Kidney capillary endothelial cell (primary cell): ENCODE measurements at regions not wholly inside any gene's neighbourhood (a gene's known extent, or its start where the extent isn't known, plus 50 kb on each side); places are given as distances from the start of the nearest gene placed in this dataset.

Experiments
- DNase-seq: peaks from one replicate; pipeline ENCODE4 v3.0.0-alpha.2; 2018; ENCODE audit warnings: low spot score

DNA sequence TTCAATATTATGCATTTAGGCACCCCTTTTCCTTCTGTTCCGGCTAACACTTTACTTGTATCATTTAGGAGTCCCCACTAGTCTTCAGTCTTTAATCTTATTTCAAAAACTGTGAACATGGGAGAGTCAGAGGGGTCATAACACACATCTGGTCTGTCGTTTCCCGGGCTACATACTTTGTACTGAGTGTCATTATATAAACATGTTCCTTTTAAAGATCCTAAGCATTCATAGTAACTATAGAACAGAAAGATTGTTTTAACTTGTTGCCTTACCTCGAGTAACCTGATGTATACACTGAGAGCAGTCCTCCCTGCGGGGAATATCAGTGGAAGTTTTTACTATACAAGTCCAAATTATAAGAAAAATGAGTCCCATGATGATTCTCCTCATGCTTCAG, 78.2 kb upstream of the VEPH1 start:
- no peak for DNase-seq

DNA sequence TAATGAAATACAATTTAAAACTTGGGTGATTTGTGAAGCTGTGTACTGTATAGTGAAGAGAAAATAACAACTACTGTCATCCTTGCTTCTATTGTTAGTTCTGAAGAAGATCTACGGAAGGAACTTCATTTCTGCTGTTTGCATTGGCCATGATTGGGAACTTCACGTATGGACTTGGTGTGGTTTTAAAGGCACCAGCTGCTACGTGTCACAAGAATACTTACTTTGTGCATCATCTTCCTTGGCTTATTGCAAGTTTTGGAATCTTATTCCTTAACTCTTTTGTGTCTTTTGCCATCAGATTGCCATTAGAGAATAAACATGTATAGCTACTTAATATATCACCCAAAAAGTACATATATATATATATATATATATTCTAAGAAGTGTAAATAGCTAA, 75.0 kb upstream of the VEPH1 start:
- DNase-seq, result no peak

DNA sequence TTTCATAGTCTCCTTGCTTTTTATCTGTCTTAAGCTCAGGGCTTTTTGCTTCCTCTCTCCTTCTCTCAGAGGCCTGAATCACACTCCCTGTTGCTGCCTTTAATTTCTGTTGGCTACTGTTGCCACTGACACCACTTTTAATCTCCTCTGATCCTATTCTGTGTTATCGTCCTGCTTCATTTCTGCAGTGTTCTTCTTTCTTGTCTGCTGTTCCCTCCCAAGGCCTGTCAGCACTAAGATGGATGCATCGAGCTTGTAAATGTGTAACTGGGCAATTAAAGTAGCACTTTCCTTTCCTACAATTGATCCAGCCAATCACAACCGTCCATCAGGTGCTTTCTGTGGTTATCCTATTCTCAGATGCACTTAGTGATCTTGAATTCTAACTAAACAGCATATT, 71.3 kb upstream of the VEPH1 start:
- DNase-seq, result no peak

DNA sequence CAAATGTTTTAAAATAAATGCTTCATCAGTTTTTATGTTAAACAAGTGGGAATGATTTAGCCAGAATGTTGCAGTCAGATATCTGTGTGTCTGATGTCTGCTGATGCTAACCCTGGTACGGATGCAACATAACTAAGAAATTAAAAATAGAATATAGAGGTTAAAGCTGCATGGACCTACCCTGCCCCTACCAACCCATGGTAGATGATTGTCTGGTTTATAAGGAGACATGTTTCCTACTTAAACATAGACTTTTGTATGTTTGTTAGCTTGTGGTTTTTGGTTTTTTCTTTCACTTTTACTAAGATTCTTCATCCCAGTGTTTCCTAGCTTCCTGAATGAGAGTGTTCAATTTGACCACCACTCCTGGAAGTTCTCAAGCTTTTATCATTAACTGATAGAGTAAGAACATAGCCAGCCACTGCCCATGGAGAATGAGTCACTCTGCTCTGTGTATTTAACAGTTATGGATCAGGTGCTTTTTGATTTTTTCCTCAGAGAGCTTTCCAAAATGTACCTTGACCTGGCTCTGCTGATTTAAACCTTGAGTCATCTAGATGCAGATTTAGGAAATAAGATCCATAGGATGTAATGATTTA, 70.7 kb upstream of the VEPH1 start:
- DNase-seq, result no peak

DNA sequence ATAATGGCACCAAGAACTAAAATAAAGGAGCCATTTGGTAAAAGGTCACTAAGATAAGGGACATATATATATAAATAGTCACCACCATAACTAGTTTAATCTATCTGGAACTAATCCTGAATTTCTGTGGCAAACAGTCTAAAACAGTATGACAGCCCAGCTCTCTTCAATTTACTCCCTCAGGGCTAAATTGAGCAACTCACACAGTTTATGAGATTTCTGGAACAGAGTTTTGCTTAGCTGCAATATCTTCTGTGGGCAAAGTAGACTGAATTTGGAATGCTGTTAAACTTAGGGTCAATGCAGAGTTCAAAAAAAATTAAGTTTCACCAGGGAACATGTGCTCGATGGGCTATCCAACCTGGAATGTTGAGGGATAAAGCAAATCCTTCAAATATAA, 70.1 kb upstream of the VEPH1 start:
- no peak for DNase-seq

DNA sequence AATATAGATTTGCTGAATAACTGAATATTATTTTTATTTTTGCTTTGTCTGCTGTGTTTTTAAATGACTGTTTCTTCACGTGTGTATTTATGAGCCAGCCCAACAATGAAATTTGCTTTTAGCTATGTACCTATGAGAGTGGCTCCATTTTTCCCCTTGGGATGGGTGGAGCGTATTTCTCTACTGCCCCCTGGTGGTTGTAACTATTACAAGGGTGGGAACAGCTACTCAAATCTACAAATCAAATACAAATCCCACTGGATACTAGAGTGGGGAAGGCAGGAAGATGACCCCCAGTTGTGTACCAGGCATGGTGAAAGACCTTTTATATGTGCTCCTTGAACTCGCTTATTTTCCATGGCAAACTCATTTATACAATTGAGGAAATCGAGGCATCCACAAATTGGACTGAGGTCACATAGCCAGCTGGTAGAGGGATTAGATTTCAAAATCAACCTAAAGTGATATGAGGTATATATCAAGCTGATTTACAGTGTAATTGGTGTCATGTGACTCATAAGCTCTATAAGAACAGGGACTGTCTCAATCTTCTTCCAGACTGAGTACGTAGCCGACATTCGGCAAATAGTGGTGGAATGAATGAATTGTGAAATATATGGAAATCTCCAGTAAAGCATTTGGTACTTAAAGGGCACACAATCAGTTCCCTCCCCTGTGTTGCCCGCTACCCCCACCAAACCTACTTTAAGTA, 69.5 kb upstream of the VEPH1 start:
- DNase-seq, result peak; percentile 67

DNA sequence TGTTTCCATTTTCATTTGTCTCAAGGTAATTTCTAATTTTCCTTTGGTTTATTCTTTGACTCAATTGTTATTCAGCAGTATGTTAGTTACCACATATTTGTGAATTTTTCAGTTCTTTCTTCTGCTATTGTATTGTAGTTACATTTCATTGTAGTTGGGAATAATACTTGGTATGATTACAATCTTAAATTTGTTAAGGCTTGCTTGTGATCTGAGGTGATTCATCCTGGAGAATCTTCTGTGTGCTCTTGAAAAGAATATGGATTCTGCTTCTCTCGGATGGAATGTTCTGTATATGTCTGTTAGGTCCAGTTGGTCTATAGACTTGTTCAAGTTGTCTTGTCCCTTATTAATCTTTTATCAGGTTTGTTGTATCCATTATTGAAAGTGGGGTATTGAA, 63.4 kb upstream of the VEPH1 start:
- no peak for DNase-seq

DNA sequence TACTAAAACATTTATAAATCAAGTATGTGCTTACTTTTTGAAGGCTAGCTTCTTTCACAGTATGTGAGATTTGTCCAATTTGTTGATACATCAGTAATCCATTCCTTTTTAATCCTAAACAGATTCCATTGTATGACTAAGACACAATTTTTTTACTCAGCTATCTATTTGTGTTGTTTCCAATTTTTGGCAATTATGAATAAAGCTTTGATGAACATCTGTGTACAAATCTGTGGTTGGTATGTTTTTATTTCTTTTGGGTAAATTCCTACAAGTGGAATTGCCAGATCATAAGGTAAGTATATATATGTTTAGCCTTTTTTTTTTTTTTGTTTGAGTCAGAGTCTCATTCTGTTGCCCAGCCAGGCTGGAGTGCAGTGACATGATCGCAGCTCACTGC, 56.2 kb upstream of the VEPH1 start:
- no peak for DNase-seq
